Stimulated activated CD8-positive, alpha-beta memory T cell treated with anti-CD3 and anti-CD28 coated beads, Interleukin-15, amount 100 ng/mL, for 24 hours (primary cell): ENCODE measurements at regions not wholly inside any gene's neighbourhood (a gene's known extent, or its start where the extent isn't known, plus 50 kb on each side); places are given as distances from the start of the nearest gene placed in this dataset.

ENCODE experiments used
- DNase-seq: peaks from one replicate; pipeline ENCODE4 v3.0.0-alpha.2; 2020; ENCODE audit warnings: low read depth

- no peak for DNase-seq
These were observed 430.6 kb downstream of the ZNF608 start for GRCh38 chr5:124315741-124316415.

GRCh38 chr5:124310453-124310852 is 436.0 kb downstream of the ZNF608 start:
- DNase-seq, result no peak

GRCh38 chr5:124309241-124309980 is 437.0 kb downstream of the ZNF608 start:
- no peak for DNase-seq

- DNase-seq, result no peak
These were observed 443.1 kb downstream of the ZNF608 start for GRCh38 chr5:124303366-124303765.

- no peak for DNase-seq
These were observed 443.9 kb downstream of the ZNF608 start for GRCh38 chr5:124302533-124302932.

- DNase-seq, result no peak
These were observed 444.6 kb downstream of the ZNF608 start for GRCh38 chr5:124301850-124302249.

GRCh38 chr5:124300815-124301621 is 445.4 kb downstream of the ZNF608 start:
- no peak for DNase-seq

GRCh38 chr5:124297826-124298225 is 448.6 kb downstream of the ZNF608 start:
- DNase-seq, result no peak

- DNase-seq, result no peak
These were observed 454.1 kb downstream of the ZNF608 start for GRCh38 chr5:124292322-124292855.

- no peak for DNase-seq
These were observed 456.7 kb downstream of the ZNF608 start for GRCh38 chr5:124289641-124290311.

- DNase-seq, result no peak
These were observed 457.3 kb downstream of the ZNF608 start for GRCh38 chr5:124289130-124289529.

- DNase-seq, result no peak
These were observed 458.6 kb downstream of the ZNF608 start for GRCh38 chr5:124287813-124288212.

- no peak for DNase-seq
These were observed 460.7 kb downstream of the ZNF608 start for GRCh38 chr5:124285733-124286132.

GRCh38 chr5:124285071-124285470 is 461.4 kb downstream of the ZNF608 start:
- no peak for DNase-seq

GRCh38 chr5:124283031-124283430 is 463.4 kb downstream of the ZNF608 start:
- no peak for DNase-seq

GRCh38 chr5:124280079-124280478 is 466.4 kb downstream of the ZNF608 start:
- no peak for DNase-seq

- no peak for DNase-seq
These were observed 467.1 kb downstream of the ZNF608 start for GRCh38 chr5:124279146-124279876.

GRCh38 chr5:124278636-124279035 is 467.8 kb downstream of the ZNF608 start:
- no peak for DNase-seq

- DNase-seq, result no peak
These were observed 468.5 kb downstream of the ZNF608 start for GRCh38 chr5:124277767-124278545.

GRCh38 chr5:124276166-124276565 is 470.3 kb downstream of the ZNF608 start:
- no peak for DNase-seq
